OCI-LY1 (cell line): ENCODE measurements at regions not wholly inside any gene's neighbourhood (a gene's known extent, or its start where the extent isn't known, plus 50 kb on each side); places are given as distances from the start of the nearest gene placed in this dataset.

Source experiments
- CTCF ChIP-seq: fragments of 200-600 bp; sonication (generic), shearing (Covaris generic); IDR thresholded peaks from 2 replicates; pipeline ENCODE4 v1.5.1; 2017; ENCODE audit warnings: mild to moderate bottlenecking, antibody characterized with exemption, low read length, moderate library complexity, mixed read lengths
- EZH2 ChIP-seq: fragments of 200-600 bp; sonication (generic), shearing (Covaris generic); IDR thresholded peaks from 2 replicates; pipeline ENCODE4 v1.8.0; 2017; ENCODE audit warnings: borderline replicate concordance, mixed run types, mild to moderate bottlenecking, antibody characterized with exemption, low read length, moderate library complexity, mixed read lengths

GRCh38 chr18:59086522-59086921 lies 53.2 kb upstream of the SEC11C start:
- TF ChIP-seq CTCF (no peak), EZH2 (no peak)
